Stimulated activated CD8-positive, alpha-beta memory T cell treated with anti-CD3 and anti-CD28 coated beads, Interleukin-4, amount 100 ng/mL, for 4 hours (primary cell): ENCODE measurements at regions not wholly inside any gene's neighbourhood (a gene's known extent, or its start where the extent isn't known, plus 50 kb on each side); places are given as distances from the start of the nearest gene placed in this dataset.
"Not testable (repeated sequence)": the region's sequence is repeated elsewhere in the genome, so short reads cannot be mapped to it uniquely, and the experiment has no call there.

Source experiments
- DNase-seq, 2 donors: peaks; one replicate each; pipeline ENCODE4 v3.0.0-alpha.2; 2020; ENCODE audit warnings: low read depth in 2 of 2, low spot score in 1 of 2

- not testable (repeated sequence) for DNase-seq
Observed at GRCh38 chr15:20308027-20308690, 233.4 kb downstream of the GOLGA6L6 start.

DNA sequence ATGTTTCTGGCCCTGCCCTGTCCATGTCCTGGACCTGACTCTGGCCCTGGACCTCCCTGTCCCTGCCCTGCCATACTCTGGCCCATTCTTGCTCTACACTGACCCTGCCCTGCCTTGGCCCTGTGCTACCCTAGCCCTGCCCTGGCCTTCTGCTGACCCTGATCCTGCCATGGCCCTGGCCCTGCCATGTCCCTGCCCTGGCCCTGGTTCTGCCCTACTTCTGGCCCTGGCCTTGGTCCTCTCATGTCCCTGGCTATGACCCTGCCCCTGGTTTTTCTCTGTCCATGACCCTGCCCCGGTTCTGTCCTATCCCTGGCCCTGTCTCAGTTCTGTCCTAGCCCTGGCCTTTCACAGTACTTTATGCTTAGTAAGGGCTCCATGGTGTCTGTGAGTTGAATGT is 234.5 kb downstream of the GOLGA6L6 start:
- not testable (repeated sequence) for DNase-seq

GRCh38 chr15:20306497-20307106 is 235.0 kb downstream of the GOLGA6L6 start:
- DNase-seq: not testable (repeated sequence)

- DNase-seq: not testable (repeated sequence)
Observed at GRCh38 chr15:20305912-20306311, 235.7 kb downstream of the GOLGA6L6 start.

GRCh38 chr15:20305015-20305465 is 236.6 kb downstream of the GOLGA6L6 start:
- DNase-seq: not testable (repeated sequence)

- DNase-seq: not testable (repeated sequence)
Observed at GRCh38 chr15:20304282-20305014, 237.2 kb downstream of the GOLGA6L6 start.

DNA sequence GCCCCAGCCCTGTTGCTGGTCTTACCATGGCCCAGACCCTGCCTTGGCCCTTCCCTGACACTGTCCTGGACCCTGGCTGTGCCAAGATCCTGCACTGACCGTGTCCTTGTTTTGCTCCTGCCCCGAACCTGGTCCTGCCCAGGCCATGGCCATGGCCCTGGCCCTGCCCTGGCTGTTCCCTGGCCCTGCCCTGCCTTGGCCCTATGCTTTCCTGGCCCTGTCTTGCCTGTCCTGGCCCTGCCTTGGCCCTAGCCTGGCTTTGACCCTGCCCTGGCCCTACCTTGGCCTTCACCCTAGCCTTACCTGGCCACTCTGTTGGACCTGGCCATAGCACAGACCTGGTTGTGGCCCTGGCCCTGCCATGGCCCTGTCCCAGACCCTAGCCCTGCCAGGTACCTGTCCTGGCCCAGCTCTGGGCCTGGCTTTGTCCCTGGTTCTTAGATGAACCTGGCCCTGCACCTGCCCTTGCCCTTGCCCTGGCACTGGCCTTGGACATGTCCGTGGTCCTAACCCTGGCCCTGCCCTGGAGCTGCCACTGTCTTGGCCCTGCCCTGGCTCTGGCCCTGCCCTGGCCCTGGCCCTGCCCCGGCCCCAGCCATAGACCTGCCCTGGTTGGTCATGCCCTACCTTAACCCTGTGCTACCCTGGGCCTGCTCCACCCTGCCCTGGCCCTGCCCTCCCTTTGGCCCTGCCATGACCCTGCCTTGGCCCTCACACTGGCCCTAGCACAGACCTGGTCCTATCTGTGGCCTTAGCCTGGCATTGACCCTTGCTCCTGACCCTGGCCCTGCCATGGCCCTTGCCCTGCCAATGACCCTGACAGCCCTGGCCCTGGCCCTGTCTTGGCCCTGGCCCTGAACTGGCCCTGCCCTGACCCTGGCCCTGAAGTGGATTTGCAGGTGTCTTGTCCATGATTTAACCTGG is 238.1 kb downstream of the GOLGA6L6 start:
- not testable (repeated sequence) for DNase-seq

- DNase-seq: not testable (repeated sequence)
Observed at GRCh38 chr15:20302141-20303069, 239.2 kb downstream of the GOLGA6L6 start.

DNA sequence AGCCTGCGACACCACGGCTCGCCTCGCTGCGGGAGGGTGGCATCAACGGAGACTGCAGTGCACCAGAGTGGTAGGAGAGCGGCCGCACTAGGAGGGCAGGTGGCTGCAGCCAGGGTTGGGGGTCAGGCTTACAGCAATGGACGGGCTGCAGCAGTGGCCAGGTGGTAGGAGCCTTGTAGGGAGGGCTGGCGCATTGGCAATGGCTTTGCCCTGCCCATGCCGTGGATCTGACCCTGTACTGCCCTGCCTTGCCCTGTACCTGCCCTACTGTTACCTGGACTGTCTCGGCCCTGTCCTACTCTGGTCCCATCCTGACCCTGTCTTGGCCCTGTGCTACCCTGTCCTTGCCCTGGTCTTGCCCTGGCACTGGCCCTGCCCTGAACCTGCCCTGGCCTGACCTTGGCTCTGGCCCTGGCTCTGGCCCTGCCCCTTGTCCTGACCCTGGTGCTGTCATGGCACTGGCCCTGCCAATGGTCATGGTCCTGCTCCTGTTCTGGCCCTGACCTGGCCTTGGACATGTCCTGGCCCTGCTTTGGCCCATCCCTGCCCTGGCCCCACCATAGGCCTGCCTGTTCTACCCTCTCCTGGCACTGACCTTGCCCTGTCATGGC is 240.0 kb downstream of the GOLGA6L6 start:
- not testable (repeated sequence) for DNase-seq

GRCh38 chr15:20301041-20301390 is 240.6 kb downstream of the GOLGA6L6 start:
- not testable (repeated sequence) for DNase-seq

DNA sequence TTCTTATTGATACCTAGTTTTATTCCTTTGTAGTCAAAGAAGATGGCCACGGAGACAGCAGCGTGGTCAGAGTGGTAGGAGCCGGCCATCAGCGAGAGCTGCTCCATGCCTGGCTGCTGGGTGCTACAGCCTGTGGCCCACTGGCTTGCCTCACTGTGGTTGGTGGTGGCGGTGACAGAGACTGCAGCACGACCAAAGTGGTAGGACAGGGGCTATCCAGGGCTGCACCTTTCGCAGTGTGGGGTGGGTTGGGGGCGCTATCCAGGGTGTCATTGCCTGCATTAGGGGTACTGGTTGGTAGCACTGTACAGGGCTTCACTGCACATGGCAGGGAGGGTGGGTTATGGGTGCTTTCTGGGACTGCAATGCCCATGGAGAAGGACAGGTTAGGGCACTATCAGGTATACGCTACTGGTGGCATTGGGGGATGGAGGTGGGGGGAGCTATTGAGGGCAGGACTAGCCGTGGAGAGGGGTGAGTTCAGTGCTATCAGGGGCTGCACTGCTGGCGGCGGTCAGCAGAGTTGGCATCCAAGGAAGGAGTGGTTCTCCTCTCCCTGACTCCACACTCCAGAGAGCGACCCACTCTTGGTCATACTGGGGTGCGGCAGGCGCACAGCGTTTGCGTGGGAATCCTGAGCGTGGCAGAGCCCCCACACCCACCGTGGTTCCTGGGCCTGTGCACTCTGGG is 241.1 kb downstream of the GOLGA6L6 start:
- DNase-seq: not testable (repeated sequence)

DNA sequence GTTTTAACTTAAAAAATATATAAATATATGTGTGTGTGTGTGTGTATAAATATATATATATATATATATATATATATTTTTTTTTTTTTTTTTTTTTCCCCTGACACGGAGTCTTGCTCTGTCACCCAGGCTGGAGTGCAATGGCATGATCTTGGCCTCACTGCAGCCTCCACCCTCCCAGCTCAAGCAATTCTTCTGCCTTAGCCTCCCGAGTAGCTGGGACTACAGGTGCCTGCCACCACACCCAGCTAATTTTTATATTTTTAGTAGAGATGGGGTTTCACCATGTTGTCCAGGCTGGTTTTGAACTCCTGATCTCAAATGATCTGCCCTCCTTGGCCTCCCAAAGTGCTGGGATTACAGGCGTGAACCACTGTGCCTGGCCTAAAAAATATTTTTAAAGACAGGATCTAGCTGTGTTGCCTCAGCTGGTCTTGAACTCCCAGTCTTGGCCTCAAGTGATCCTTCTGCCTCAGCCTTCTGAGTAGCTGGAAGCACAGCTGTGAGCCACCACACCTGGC is 243.9 kb downstream of the GOLGA6L6 start:
- not testable (repeated sequence) for DNase-seq

GRCh38 chr15:20296261-20296660 is 245.3 kb downstream of the GOLGA6L6 start:
- DNase-seq: not testable (repeated sequence)

DNA sequence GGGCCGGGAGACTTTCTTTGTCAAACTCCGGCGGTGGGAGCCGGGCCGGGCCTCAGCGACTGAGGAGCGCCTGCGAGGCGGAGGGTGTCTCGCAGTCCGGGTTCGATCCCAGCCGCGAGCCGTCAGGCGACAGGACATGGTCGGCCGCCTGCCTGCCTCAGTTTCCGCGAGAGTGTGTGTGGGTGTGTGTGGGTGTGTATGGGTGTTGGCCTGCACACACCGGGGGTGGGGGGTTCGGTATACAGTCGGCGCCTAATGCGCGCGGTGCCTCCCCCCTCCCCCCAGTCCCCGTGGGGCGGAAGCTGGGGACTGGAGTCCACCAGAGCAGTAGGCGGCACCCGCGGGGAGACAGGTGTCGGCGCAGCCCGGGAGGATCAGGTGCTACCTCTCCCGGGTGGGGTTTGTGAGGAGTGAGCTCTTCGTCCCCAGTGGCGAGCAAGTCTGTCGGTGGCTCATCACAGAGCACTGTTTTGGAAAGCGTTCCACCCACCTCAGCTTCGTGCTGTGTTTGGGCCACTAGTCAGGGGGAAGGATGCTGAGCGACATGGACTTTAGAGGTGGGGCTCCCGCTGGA is 246.3 kb downstream of the GOLGA6L6 start:
- DNase-seq: no peak

DNA sequence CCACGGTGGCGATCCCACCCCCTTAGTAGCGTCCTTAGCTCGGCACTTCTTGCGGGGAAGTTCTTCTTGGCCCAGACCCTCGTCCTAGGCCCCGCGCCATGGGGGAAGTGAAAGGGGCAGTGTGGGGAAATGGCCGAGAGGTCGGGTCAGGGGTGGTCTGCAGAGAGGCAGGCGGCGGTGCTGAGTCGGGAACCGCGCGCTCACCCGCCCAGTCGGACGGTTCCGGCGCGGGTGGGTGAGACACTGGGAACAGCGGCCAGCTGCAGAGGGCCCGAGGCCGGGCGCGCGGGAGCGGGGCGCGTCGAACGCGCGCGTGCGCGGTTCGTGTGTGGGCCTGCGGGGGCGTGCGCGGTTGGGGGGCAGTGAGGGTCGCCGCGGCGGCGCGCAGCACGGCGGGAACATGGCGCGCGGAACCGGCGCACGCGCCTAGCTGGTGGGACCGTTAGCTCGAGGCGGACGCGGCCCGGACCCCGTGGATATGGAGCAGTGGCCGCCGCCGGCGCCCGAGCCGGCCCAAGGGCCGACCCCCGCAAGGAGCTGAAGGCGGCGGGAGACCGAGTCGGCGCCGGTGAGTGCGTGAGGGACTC is 246.9 kb downstream of the GOLGA6L6 start:
- no peak for DNase-seq

GRCh38 chr15:20292422-20293005 is 249.1 kb downstream of the GOLGA6L6 start:
- DNase-seq: not testable (repeated sequence)

GRCh38 chr15:20291616-20292015 is 250.0 kb downstream of the GOLGA6L6 start:
- DNase-seq: not testable (repeated sequence)
